Vagina (tissue), 2 donors: ENCODE measurements at regions not wholly inside any gene's neighbourhood (a gene's known extent, or its start where the extent isn't known, plus 50 kb on each side); places are given as distances from the start of the nearest gene placed in this dataset.

Source experiments
- DNase-seq, 2 donors: peaks; one replicate each; pipeline ENCODE4 v3.0.0-alpha.2; 2017; ENCODE audit errors: extremely low spot score in 2 of 2
- H3K27ac ChIP-seq: fragments of 200-600 bp; sonication (generic); one replicate; pipeline ENCODE4 v1.5.1; 2019
- H3K27me3 ChIP-seq: fragments of 200-600 bp; sonication (generic); one replicate; pipeline ENCODE4 v1.5.1; 2019
- H3K36me3 ChIP-seq, 2 donors: fragments of 200-600 bp; sonication (generic); one replicate each; pipeline ENCODE4 v1.5.1; 2017 to 2019
- H3K4me1 ChIP-seq: fragments of 200-600 bp; sonication (generic); one replicate; pipeline ENCODE4 v1.5.1; 2019
- H3K4me3 ChIP-seq, 2 donors: fragments of 200-600 bp; sonication (generic); 1 replicate in 1 of 2; 2 replicates in 1 of 2; pipeline ENCODE4 v1.5.1; 2016 to 2019
- H3K9me3 ChIP-seq: fragments of 200-600 bp; sonication (generic); one replicate; pipeline ENCODE4 v1.5.1; 2019
- CTCF ChIP-seq, 3 experiments: fragments of 450-650 bp in 2 of 3; fragments of 200-600 bp in 1 of 3; sonication (generic) in 1 of 3; IDR thresholded peaks; one replicate each; pipeline ENCODE4 v1.5.1; 2017 to 2019; ENCODE audit warnings: antibody characterized with exemption in 3 of 3, mild to moderate bottlenecking in 2 of 3, moderate library complexity in 2 of 3
- POLR2A ChIP-seq, 2 donors: fragments of 450-650 bp; IDR thresholded peaks; one replicate each; pipeline ENCODE4 v1.6.1; 2017; ENCODE audit warnings: antibody characterized with exemption in 2 of 2, mild to moderate bottlenecking in 2 of 2, moderate library complexity in 2 of 2
- POLR2AphosphoS5 ChIP-seq, 2 donors: sonication (generic); formaldehyde crosslinking; IDR thresholded peaks; one replicate each; pipeline ENCODE4 v1.9.0; 2017; ENCODE audit warnings: antibody characterized with exemption in 2 of 2, mild to moderate bottlenecking in 2 of 2, low read depth in 1 of 2; ENCODE audit not compliant: insufficient read depth in 1 of 2
- intact Hi-C: fragments of 100-400 bp; cut with DNase I; formaldehyde crosslinking; loops from one replicate; pipeline ENCODE4 v1.15.1; 2023

GRCh38 chr18:5661179-5661578 is 117.4 kb upstream of the EPB41L3 start:
- no peak for DNase-seq
- Histone ChIP-seq H3K9me3 (no peaks in the 10 kb centered on the region), H3K27ac (no peak overlapping the region), H3K4me1 (no peaks in the 10 kb centered on the region), H3K4me3 (no peak overlapping the region), H3K36me3 (no peaks in the 10 kb centered on the region), H3K27me3 (no peaks in the 10 kb centered on the region)
- intact Hi-C loops = no loop called here
- TF ChIP-seq POLR2A (IDR thresholded peaks at IDR 0.05) = no peak
- TF ChIP-seq CTCF (IDR thresholded peaks at IDR 0.05) = no peak
- no peak for TF ChIP-seq POLR2AphosphoS5 (IDR thresholded peaks at IDR 0.05; ENCODE audit: insufficient read depth in 1 of 2, low read depth in 1 of 2)

GRCh38 chr18:5653802-5654201 is 110.0 kb upstream of the EPB41L3 start:
- intact Hi-C loops = no loop called here
- TF ChIP-seq POLR2A (IDR thresholded peaks at IDR 0.05) (no peak), POLR2AphosphoS5 (IDR thresholded peaks at IDR 0.05; ENCODE audit: insufficient read depth in 1 of 2, low read depth in 1 of 2) (no peak), CTCF (IDR thresholded peaks at IDR 0.05) (no peak)
- H3K27me3 ChIP-seq = no peaks in the 10 kb centered on the region
- no peak for DNase-seq
- no peaks in the 10 kb centered on the region for H3K4me1 ChIP-seq
- no peak overlapping the region for H3K27ac ChIP-seq
- H3K36me3 ChIP-seq = no peaks in the 10 kb centered on the region
- H3K9me3 ChIP-seq = no peaks in the 10 kb centered on the region
- no peak overlapping the region for H3K4me3 ChIP-seq

- H3K27ac ChIP-seq = no peak overlapping the region
- no peaks in the 10 kb centered on the region for H3K9me3 ChIP-seq
- no peak for DNase-seq
- H3K27me3 ChIP-seq = no peaks in the 10 kb centered on the region
- TF ChIP-seq POLR2AphosphoS5 (IDR thresholded peaks at IDR 0.05; ENCODE audit: insufficient read depth in 1 of 2, low read depth in 1 of 2) (no peak), CTCF (IDR thresholded peaks at IDR 0.05) (no peak), POLR2A (IDR thresholded peaks at IDR 0.05) (no peak)
- no peak overlapping the region for H3K4me3 ChIP-seq
- H3K36me3 ChIP-seq = no peaks in the 10 kb centered on the region
- intact Hi-C loops = no loop called here
- H3K4me1 ChIP-seq = no peaks in the 10 kb centered on the region
These were observed 107.9 kb upstream of the EPB41L3 start for GRCh38 chr18:5651736-5652135.

- Histone ChIP-seq H3K4me3 (no peak overlapping the region), H3K36me3 (no peaks in the 10 kb centered on the region), H3K9me3 (no peaks in the 10 kb centered on the region), H3K27ac (no peak overlapping the region), H3K27me3 (no peaks in the 10 kb centered on the region), H3K4me1 (no peaks in the 10 kb centered on the region)
- TF ChIP-seq POLR2A (IDR thresholded peaks at IDR 0.05) (no peak), POLR2AphosphoS5 (IDR thresholded peaks at IDR 0.05; ENCODE audit: insufficient read depth in 1 of 2, low read depth in 1 of 2) (no peak), CTCF (IDR thresholded peaks at IDR 0.05) (no peak)
- DNase-seq = no peak
- intact Hi-C loops = no loop called here
These were observed 105.6 kb upstream of the EPB41L3 start for GRCh38 chr18:5649439-5649838.

- Histone ChIP-seq H3K36me3 (no peaks in the 10 kb centered on the region), H3K4me3 (no peak overlapping the region), H3K4me1 (no peaks in the 10 kb centered on the region), H3K27me3 (no peaks in the 10 kb centered on the region), H3K27ac (no peak overlapping the region), H3K9me3 (no peaks in the 10 kb centered on the region)
- intact Hi-C loops = no loop called here
- no peak for TF ChIP-seq POLR2AphosphoS5 (IDR thresholded peaks at IDR 0.05; ENCODE audit: insufficient read depth in 1 of 2, low read depth in 1 of 2)
- no peak for TF ChIP-seq CTCF (IDR thresholded peaks at IDR 0.05)
- no peak for DNase-seq
These were observed 102.9 kb upstream of the EPB41L3 start for GRCh38 chr18:5646739-5647138.
